ENCODE measurements at regions not wholly inside any gene's neighbourhood (a gene's known extent, or its start where the extent isn't known, plus 50 kb on each side); places are given as distances from the start of the nearest gene placed in this dataset.

- Histone ChIP-seq H3K9me3 (no peaks in the 10 kb centered on the region), H3K4me3 (no peak overlapping the region), H3K27ac (no peak overlapping the region), H3K27me3 (no peaks in the 10 kb centered on the region), H3K9ac (ENCODE audit: low read depth in 2 of 2, low read length in 2 of 2) (no peak overlapping the region), H3K36me3 (no peaks in the 10 kb centered on the region), H3K4me1 (no peaks in the 10 kb centered on the region)
- intact Hi-C loops (cut with DNase I): no loop called here
- DNase-seq: no peak
- TF ChIP-seq CTCF (IDR thresholded peaks at IDR 0.05): no peak
Measured at GRCh38 chr14:81723956-81724355, 190.3 kb upstream of the SEL1L start.

GRCh38 chr14:81727218-81727617, 193.6 kb upstream of the SEL1L start:
- TF ChIP-seq CTCF (IDR thresholded peaks at IDR 0.05): no peak
- H3K27me3 ChIP-seq: no peaks in the 10 kb centered on the region
- H3K9ac ChIP-seq (ENCODE audit: low read depth in 2 of 2, low read length in 2 of 2): no peak overlapping the region
- intact Hi-C loops (cut with DNase I): no loop called here
- H3K36me3 ChIP-seq: no peaks in the 10 kb centered on the region
- no peak overlapping the region for H3K4me3 ChIP-seq
- no peak overlapping the region for H3K27ac ChIP-seq
- H3K4me1 ChIP-seq: no peaks in the 10 kb centered on the region
- no peaks in the 10 kb centered on the region for H3K9me3 ChIP-seq
- DNase-seq: no peak

GRCh38 chr14:81728447-81728846, 194.8 kb upstream of the SEL1L start:
- no peak for DNase-seq
- H3K9me3 ChIP-seq: no peaks in the 10 kb centered on the region
- no peak overlapping the region for H3K9ac ChIP-seq (ENCODE audit: low read depth in 2 of 2, low read length in 2 of 2)
- H3K4me3 ChIP-seq: no peak overlapping the region
- H3K27me3 ChIP-seq: no peaks in the 10 kb centered on the region
- TF ChIP-seq CTCF (IDR thresholded peaks at IDR 0.05): no peak
- H3K36me3 ChIP-seq: no peaks in the 10 kb centered on the region
- no peak overlapping the region for H3K27ac ChIP-seq
- intact Hi-C loops (cut with DNase I): no loop called here
- no peaks in the 10 kb centered on the region for H3K4me1 ChIP-seq

- Histone ChIP-seq H3K4me3 (no peak overlapping the region), H3K36me3 (no peaks in the 10 kb centered on the region), H3K9ac (ENCODE audit: low read depth in 2 of 2, low read length in 2 of 2) (no peak overlapping the region), H3K27me3 (no peaks in the 10 kb centered on the region), H3K27ac (no peak overlapping the region), H3K9me3 (no peaks in the 10 kb centered on the region), H3K4me1 (no peaks in the 10 kb centered on the region)
- no peak for TF ChIP-seq CTCF (IDR thresholded peaks at IDR 0.05)
- DNase-seq: no peak
- intact Hi-C loops (cut with DNase I): no loop called here
Measured at GRCh38 chr14:81729622-81730021, 196.0 kb upstream of the SEL1L start.

GRCh38 chr14:81737938-81738337, 204.3 kb upstream of the SEL1L start:
- intact Hi-C loops (cut with DNase I): no loop called here
- H3K27me3 ChIP-seq: no peaks in the 10 kb centered on the region
- no peaks in the 10 kb centered on the region for H3K9me3 ChIP-seq
- H3K36me3 ChIP-seq: no peaks in the 10 kb centered on the region
- no peak overlapping the region for H3K27ac ChIP-seq
- H3K4me1 ChIP-seq: no peaks in the 10 kb centered on the region
- no peak for DNase-seq
- no peak overlapping the region for H3K4me3 ChIP-seq
- no peak overlapping the region for H3K9ac ChIP-seq (ENCODE audit: low read depth in 2 of 2, low read length in 2 of 2)
- no peak for TF ChIP-seq CTCF (IDR thresholded peaks at IDR 0.05)
